Breast epithelium (tissue), 3 donors: ENCODE measurements at regions not wholly inside any gene's neighbourhood (a gene's known extent, or its start where the extent isn't known, plus 50 kb on each side); places are given as distances from the start of the nearest gene placed in this dataset.

Experiments
- CTCF ChIP-seq, 3 donors: fragments of 450-650 bp; IDR thresholded peaks; one replicate each; pipeline ENCODE4 v1.5.1; 2016 to 2017; ENCODE audit warnings: antibody characterized with exemption in 3 of 3, mild to moderate bottlenecking in 3 of 3, moderate library complexity in 3 of 3
- POLR2AphosphoS5 ChIP-seq, 3 donors: sonication (generic); formaldehyde crosslinking; IDR thresholded peaks; one replicate each; pipeline ENCODE4 v1.6.1; 2017; ENCODE audit warnings: antibody characterized with exemption in 3 of 3

- TF ChIP-seq CTCF (IDR thresholded peaks at IDR 0.05) (no peak), POLR2AphosphoS5 (IDR thresholded peaks at IDR 0.05) (no peak)
Observed at GRCh38 chr2:224103651-224104050, 64.6 kb upstream of the SERPINE2 start.
